ENCODE measurements at regions not wholly inside any gene's neighbourhood (a gene's known extent, or its start where the extent isn't known, plus 50 kb on each side); places are given as distances from the start of the nearest gene placed in this dataset.

DNA sequence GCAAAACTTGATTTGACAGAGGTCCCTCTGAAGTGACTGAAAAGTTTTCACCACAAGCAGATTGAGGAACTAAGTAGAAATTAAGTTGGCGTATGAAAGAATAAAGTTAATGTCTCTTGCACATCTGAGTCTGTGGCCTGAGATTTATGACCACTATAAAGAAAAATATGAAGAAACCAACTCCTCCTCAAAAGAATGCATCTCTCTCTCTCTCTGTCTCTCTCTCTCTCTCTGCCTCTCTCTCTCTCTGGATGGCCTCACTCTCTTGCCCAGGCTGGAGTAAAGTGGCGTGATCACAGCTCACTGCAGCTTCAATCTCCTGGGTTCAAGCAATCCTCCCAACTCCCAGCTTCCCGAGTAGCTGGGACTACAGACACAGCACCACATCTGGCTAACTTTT is 55.2 kb downstream of the RPL22L1 start:
- no peaks in the 10 kb centered on the region for H3K36me3 ChIP-seq (ENCODE audit: control insufficient read depth in 2 of 2, insufficient read depth in 2 of 2, low read length in 1 of 2)
- H3K27me3 ChIP-seq (ENCODE audit: control insufficient read depth in 1 of 2, insufficient read depth in 2 of 2, low read length in 2 of 2) = no peaks in the 10 kb centered on the region
- no peaks in the 10 kb centered on the region for H3K9me3 ChIP-seq (ENCODE audit: control insufficient read depth in 2 of 2, insufficient read depth in 1 of 2, low read depth in 1 of 2, low read length in 1 of 2)
- 78 to 81% methylated on average over 3 of the region's 3 CpGs for WGBS, 2 donors
- no peak overlapping the region for H3K27ac ChIP-seq (ENCODE audit: low read depth in 2 of 2, low read length in 1 of 2)
- no peaks in the 10 kb centered on the region for H3K4me1 ChIP-seq (ENCODE audit: control insufficient read depth in 2 of 2, insufficient read depth in 2 of 2, low read length in 1 of 2)
- no peak overlapping the region for H3K4me3 ChIP-seq (ENCODE audit: low read depth in 1 of 2, low read length in 2 of 2)

- H3K27me3 ChIP-seq (ENCODE audit: control insufficient read depth in 1 of 2, insufficient read depth in 2 of 2, low read length in 2 of 2) = no peaks in the 10 kb centered on the region
- no peak overlapping the region for H3K4me3 ChIP-seq (ENCODE audit: low read depth in 1 of 2, low read length in 2 of 2)
- WGBS, 2 donors = 74 to 77% methylated on average over 5 of the region's 5 CpGs
These were observed 56.7 kb downstream of the RPL22L1 start for GRCh38 chr3:170813266-170813665.

DNA sequence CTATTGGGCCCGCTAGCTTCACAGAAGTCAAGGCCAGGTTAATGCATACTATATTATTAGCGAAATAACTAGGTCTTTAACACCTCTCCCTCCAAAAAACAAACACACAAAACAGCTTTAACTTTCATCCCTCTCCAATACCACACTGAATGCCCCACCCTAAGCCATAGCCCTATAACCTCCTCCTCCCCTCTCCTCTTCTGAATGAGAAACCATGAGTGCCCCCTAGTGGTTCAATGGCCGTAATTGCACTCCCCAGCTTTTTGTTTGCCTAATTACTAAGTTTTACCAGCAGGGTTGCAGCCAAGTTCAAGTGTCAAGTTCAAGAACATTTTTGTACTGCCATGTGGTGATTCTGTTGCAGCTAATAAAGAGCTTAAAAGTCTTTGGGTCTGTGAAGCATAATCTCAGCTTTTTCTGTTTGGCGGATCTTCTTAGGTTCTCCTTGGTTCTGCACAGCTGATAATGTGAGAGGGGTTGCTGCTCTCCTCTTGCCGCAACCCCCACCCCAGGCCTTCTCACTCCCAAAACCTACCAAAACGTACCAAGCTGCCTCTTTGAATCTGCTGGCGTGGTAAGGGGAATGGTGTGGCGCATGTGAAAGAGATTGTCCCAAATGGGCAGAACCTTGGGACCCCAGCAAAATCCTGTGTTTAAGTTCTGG is 57.9 kb downstream of the RPL22L1 start:
- no peak overlapping the region for H3K4me3 ChIP-seq (ENCODE audit: low read depth in 1 of 2, low read length in 2 of 2)
- no peaks in the 10 kb centered on the region for H3K36me3 ChIP-seq (ENCODE audit: control insufficient read depth in 2 of 2, insufficient read depth in 2 of 2, low read length in 1 of 2)
- 54 to 59% methylated on average over 8 of the region's 8 CpGs for WGBS, 2 donors
- no peaks in the 10 kb centered on the region for H3K27me3 ChIP-seq (ENCODE audit: control insufficient read depth in 1 of 2, insufficient read depth in 2 of 2, low read length in 2 of 2)
- no peak overlapping the region for H3K27ac ChIP-seq (ENCODE audit: low read depth in 2 of 2, low read length in 1 of 2)
- no peaks in the 10 kb centered on the region for H3K4me1 ChIP-seq (ENCODE audit: control insufficient read depth in 2 of 2, insufficient read depth in 2 of 2, low read length in 1 of 2)
- no peaks in the 10 kb centered on the region for H3K9me3 ChIP-seq (ENCODE audit: control insufficient read depth in 2 of 2, insufficient read depth in 1 of 2, low read depth in 1 of 2, low read length in 1 of 2)

More at GRCh38 chr3:170813266-170813665, 56.7 kb downstream of the RPL22L1 start:
- no peaks in the 10 kb centered on the region for H3K9me3 ChIP-seq (ENCODE audit: control insufficient read depth in 2 of 2, insufficient read depth in 1 of 2, low read depth in 1 of 2, low read length in 1 of 2)
- no peaks in the 10 kb centered on the region for H3K36me3 ChIP-seq (ENCODE audit: control insufficient read depth in 2 of 2, insufficient read depth in 2 of 2, low read length in 1 of 2)
- H3K27ac ChIP-seq (ENCODE audit: low read depth in 2 of 2, low read length in 1 of 2) = no peak overlapping the region
- H3K4me1 ChIP-seq (ENCODE audit: control insufficient read depth in 2 of 2, insufficient read depth in 2 of 2, low read length in 1 of 2) = no peaks in the 10 kb centered on the region

DNA sequence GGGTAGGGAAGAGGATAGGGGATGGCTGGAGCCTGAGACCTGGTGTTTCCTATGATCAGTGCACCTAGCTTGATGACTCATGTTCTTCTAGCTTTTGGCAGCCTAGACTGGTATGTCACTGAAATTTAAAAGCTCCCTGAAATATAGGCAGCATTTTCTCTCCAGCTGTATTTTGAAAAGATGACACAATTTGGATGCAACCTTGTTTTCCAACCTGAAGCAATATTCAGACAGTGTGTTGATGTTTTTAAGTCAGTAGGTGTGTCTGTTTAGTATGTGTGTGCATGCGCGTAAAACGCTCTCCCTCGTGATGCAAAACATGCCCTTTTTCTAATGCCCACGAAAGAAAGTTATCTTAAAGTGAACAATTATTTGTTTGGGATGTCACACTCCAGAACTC is 58.5 kb downstream of the RPL22L1 start:
- no peaks in the 10 kb centered on the region for H3K9me3 ChIP-seq (ENCODE audit: control insufficient read depth in 2 of 2, insufficient read depth in 1 of 2, low read depth in 1 of 2, low read length in 1 of 2)
- H3K4me3 ChIP-seq (ENCODE audit: low read depth in 1 of 2, low read length in 2 of 2) = no peak overlapping the region
- H3K27me3 ChIP-seq (ENCODE audit: control insufficient read depth in 1 of 2, insufficient read depth in 2 of 2, low read length in 2 of 2) = no peaks in the 10 kb centered on the region
- no peaks in the 10 kb centered on the region for H3K36me3 ChIP-seq (ENCODE audit: control insufficient read depth in 2 of 2, insufficient read depth in 2 of 2, low read length in 1 of 2)
- H3K27ac ChIP-seq (ENCODE audit: low read depth in 2 of 2, low read length in 1 of 2) = no peak overlapping the region
- H3K4me1 ChIP-seq (ENCODE audit: control insufficient read depth in 2 of 2, insufficient read depth in 2 of 2, low read length in 1 of 2) = no peaks in the 10 kb centered on the region
- 48 to 50% methylated on average over 5 of the region's 5 CpGs for WGBS, 2 donors

- Histone ChIP-seq H3K27me3 (ENCODE audit: control insufficient read depth in 1 of 2, insufficient read depth in 2 of 2, low read length in 2 of 2) (no peaks in the 10 kb centered on the region), H3K36me3 (ENCODE audit: control insufficient read depth in 2 of 2, insufficient read depth in 2 of 2, low read length in 1 of 2) (no peaks in the 10 kb centered on the region), H3K9me3 (ENCODE audit: control insufficient read depth in 2 of 2, insufficient read depth in 1 of 2, low read depth in 1 of 2, low read length in 1 of 2) (no peaks in the 10 kb centered on the region), H3K27ac (ENCODE audit: low read depth in 2 of 2, low read length in 1 of 2) (no peak overlapping the region), H3K4me1 (ENCODE audit: control insufficient read depth in 2 of 2, insufficient read depth in 2 of 2, low read length in 1 of 2) (no peaks in the 10 kb centered on the region), H3K4me3 (ENCODE audit: low read depth in 1 of 2, low read length in 2 of 2) (no peak overlapping the region)
- 12 to 38% methylated on average over 1 of the region's 1 CpG for WGBS, 2 donors
These were observed 60.0 kb downstream of the RPL22L1 start for GRCh38 chr3:170809975-170810357.

- Histone ChIP-seq H3K36me3 (ENCODE audit: control insufficient read depth in 2 of 2, insufficient read depth in 2 of 2, low read length in 1 of 2) (no peaks in the 10 kb centered on the region), H3K27ac (ENCODE audit: low read depth in 2 of 2, low read length in 1 of 2) (no peak overlapping the region), H3K9me3 (ENCODE audit: control insufficient read depth in 2 of 2, insufficient read depth in 1 of 2, low read depth in 1 of 2, low read length in 1 of 2) (no peaks in the 10 kb centered on the region), H3K4me1 (ENCODE audit: control insufficient read depth in 2 of 2, insufficient read depth in 2 of 2, low read length in 1 of 2) (no peaks in the 10 kb centered on the region), H3K4me3 (ENCODE audit: low read depth in 1 of 2, low read length in 2 of 2) (no peak overlapping the region), H3K27me3 (ENCODE audit: control insufficient read depth in 1 of 2, insufficient read depth in 2 of 2, low read length in 2 of 2) (no peaks in the 10 kb centered on the region)
- 72 to 75% methylated on average over 14 of the region's 14 CpGs for WGBS, 2 donors
These were observed 60.7 kb downstream of the RPL22L1 start for GRCh38 chr3:170809007-170809974.

DNA sequence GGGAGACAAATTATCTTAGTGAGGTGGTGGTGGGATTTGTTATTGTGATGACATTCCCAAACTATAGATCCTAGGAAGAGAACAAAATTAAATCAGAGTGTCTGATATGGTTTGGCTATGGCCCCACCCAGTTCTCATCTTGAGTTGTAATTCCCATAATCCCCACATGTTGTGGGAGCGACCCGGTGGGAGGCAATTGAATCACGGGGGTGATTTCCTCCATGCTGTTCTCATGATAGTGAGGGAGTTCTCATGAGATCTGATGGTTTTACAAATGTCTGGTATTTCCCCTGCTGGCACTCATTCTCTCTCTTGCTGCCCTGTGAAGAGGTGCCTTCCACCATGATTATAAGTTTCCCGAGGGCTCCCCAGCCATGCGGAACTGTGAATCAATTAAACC is 62.0 kb downstream of the RPL22L1 start:
- Histone ChIP-seq H3K27ac (ENCODE audit: low read depth in 2 of 2, low read length in 1 of 2) (no peak overlapping the region), H3K27me3 (ENCODE audit: control insufficient read depth in 1 of 2, insufficient read depth in 2 of 2, low read length in 2 of 2) (no peaks in the 10 kb centered on the region), H3K4me1 (ENCODE audit: control insufficient read depth in 2 of 2, insufficient read depth in 2 of 2, low read length in 1 of 2) (no peaks in the 10 kb centered on the region), H3K36me3 (ENCODE audit: control insufficient read depth in 2 of 2, insufficient read depth in 2 of 2, low read length in 1 of 2) (no peaks in the 10 kb centered on the region), H3K9me3 (ENCODE audit: control insufficient read depth in 2 of 2, insufficient read depth in 1 of 2, low read depth in 1 of 2, low read length in 1 of 2) (no peaks in the 10 kb centered on the region), H3K4me3 (ENCODE audit: low read depth in 1 of 2, low read length in 2 of 2) (no peak overlapping the region)
- WGBS, 2 donors = 86 to 87% methylated on average over 5 of the region's 5 CpGs

GRCh38 chr3:170806676-170807075 is 63.3 kb downstream of the RPL22L1 start:
- Histone ChIP-seq H3K27ac (ENCODE audit: low read depth in 2 of 2, low read length in 1 of 2) (no peak overlapping the region), H3K4me1 (ENCODE audit: control insufficient read depth in 2 of 2, insufficient read depth in 2 of 2, low read length in 1 of 2) (no peaks in the 10 kb centered on the region), H3K4me3 (ENCODE audit: low read depth in 1 of 2, low read length in 2 of 2) (no peak overlapping the region), H3K27me3 (ENCODE audit: control insufficient read depth in 1 of 2, insufficient read depth in 2 of 2, low read length in 2 of 2) (no peaks in the 10 kb centered on the region), H3K9me3 (ENCODE audit: control insufficient read depth in 2 of 2, insufficient read depth in 1 of 2, low read depth in 1 of 2, low read length in 1 of 2) (no peaks in the 10 kb centered on the region), H3K36me3 (ENCODE audit: control insufficient read depth in 2 of 2, insufficient read depth in 2 of 2, low read length in 1 of 2) (no peaks in the 10 kb centered on the region)
- WGBS, 2 donors = 87 to 91% methylated on average over 2 of the region's 2 CpGs

GRCh38 chr3:170806141-170806540 is 63.9 kb downstream of the RPL22L1 start:
- Histone ChIP-seq H3K9me3 (ENCODE audit: control insufficient read depth in 2 of 2, insufficient read depth in 1 of 2, low read depth in 1 of 2, low read length in 1 of 2) (no peaks in the 10 kb centered on the region), H3K27me3 (ENCODE audit: control insufficient read depth in 1 of 2, insufficient read depth in 2 of 2, low read length in 2 of 2) (no peaks in the 10 kb centered on the region), H3K4me3 (ENCODE audit: low read depth in 1 of 2, low read length in 2 of 2) (no peak overlapping the region), H3K36me3 (ENCODE audit: control insufficient read depth in 2 of 2, insufficient read depth in 2 of 2, low read length in 1 of 2) (no peaks in the 10 kb centered on the region), H3K4me1 (ENCODE audit: control insufficient read depth in 2 of 2, insufficient read depth in 2 of 2, low read length in 1 of 2) (no peaks in the 10 kb centered on the region), H3K27ac (ENCODE audit: low read depth in 2 of 2, low read length in 1 of 2) (no peak overlapping the region)
- 85 to 91% methylated on average over 5 of the region's 5 CpGs for WGBS, 2 donors
